Activated B cell treated with CpG ODN at 0.5 μM for 24 hours (primary cell): ENCODE measurements at regions not wholly inside any gene's neighbourhood (a gene's known extent, or its start where the extent isn't known, plus 50 kb on each side); places are given as distances from the start of the nearest gene placed in this dataset.
"Not testable (repeated sequence)": the region's sequence is repeated elsewhere in the genome, so short reads cannot be mapped to it uniquely, and the experiment has no call there.

Experiments used
- ATAC-seq: fragments of 200-7000 bp; cut with Tn5 transposase; one replicate; pipeline ENCODE4 v1.10.0; 2021; ENCODE audit warnings: low read depth, mild to moderate bottlenecking, moderate library complexity
- CTCF ChIA-PET: fragments of 350-600 bp; sonication (Branson Sonifier 250); formaldehyde crosslinking; loops from one replicate; lab custom pipeline; 2021; ENCODE audit warnings: antibody characterized with exemption; lab: Charles Lee
- POLR2A ChIA-PET: fragments of 350-600 bp; sonication (Branson Sonifier 250); formaldehyde crosslinking; loops from one replicate; lab custom pipeline; 2021; ENCODE audit warnings: antibody characterized with exemption; lab: Charles Lee
- DNase-seq: peaks from one replicate; pipeline ENCODE4 v3.0.0; 2022
- H3K27ac Mint-ChIP-seq: one replicate; pipeline ENCODE4 v1.8.0; 2020; ENCODE audit warnings: mixed read lengths
- H3K27me3 Mint-ChIP-seq: one replicate; pipeline ENCODE4 v1.8.0; 2021; ENCODE audit warnings: mixed read lengths
- H3K36me3 Mint-ChIP-seq: one replicate; pipeline ENCODE4 v1.8.0; 2021; ENCODE audit warnings: low read depth, mixed read lengths
- H3K4me1 Mint-ChIP-seq: one replicate; pipeline ENCODE4 v1.8.0; 2021; ENCODE audit warnings: mixed read lengths
- H3K4me3 Mint-ChIP-seq: one replicate; pipeline ENCODE4 v1.8.0; 2020; ENCODE audit warnings: mild to moderate bottlenecking, mixed read lengths
- H3K9me3 Mint-ChIP-seq: one replicate; pipeline ENCODE4 v1.8.0; 2020; ENCODE audit warnings: mixed read lengths
- CTCF ChIP-seq: fragments of 200-600 bp; IDR thresholded peaks from one replicate; pipeline ENCODE4 v1.8.0; 2022; ENCODE audit warnings: antibody characterized with exemption, mild to moderate bottlenecking
- intact Hi-C: fragments of 100-400 bp; cut with micrococcal nuclease; formaldehyde crosslinking; loops from one replicate; pipeline ENCODE4 v1.15.1; 2024

GRCh38 chr4:125591290-125591689 is 276.5 kb downstream of the FAT4 start:
- POLR2A ChIA-PET = no interaction called here
- Mint-ChIP-seq H3K27ac (no peak overlapping the region), H3K27me3 (no peaks in the 10 kb centered on the region), H3K36me3 (no peaks in the 10 kb centered on the region), H3K4me3 (no peak overlapping the region), H3K4me1 (no peaks in the 10 kb centered on the region), H3K9me3 (no peaks in the 10 kb centered on the region)
- no peak for TF ChIP-seq CTCF
- CTCF ChIA-PET = no interaction called here
- DNase-seq (no peak), ATAC-seq (no peak)
- intact Hi-C loops = no loop called here

GRCh38 chr4:125594056-125594602 is 279.4 kb downstream of the FAT4 start:
- Mint-ChIP-seq H3K27ac (no peak overlapping the region), H3K9me3 (no peaks in the 10 kb centered on the region), H3K4me1 (no peaks in the 10 kb centered on the region), H3K27me3 (no peaks in the 10 kb centered on the region), H3K36me3 (no peaks in the 10 kb centered on the region), H3K4me3 (no peak overlapping the region)
- TF ChIP-seq CTCF = no peak
- ChIA-PET POLR2A (no interaction called here), CTCF (no interaction called here)
- no peak for ATAC-seq
- DNase-seq = no peak
- intact Hi-C loops = no loop called here

- H3K27ac Mint-ChIP-seq, H3K36me3 Mint-ChIP-seq, DNase-seq, H3K27me3 Mint-ChIP-seq, H3K4me3 Mint-ChIP-seq, H3K9me3 Mint-ChIP-seq, POLR2A ChIA-PET, H3K4me1 Mint-ChIP-seq, CTCF ChIA-PET, ATAC-seq, intact Hi-C loops: not testable (repeated sequence)
Measured at GRCh38 chr4:125605926-125606325, 291.2 kb downstream of the FAT4 start.

- Mint-ChIP-seq H3K27me3 (no peaks in the 10 kb centered on the region), H3K9me3 (peaks cover 4% of the 10 kb centered on the region), H3K27ac (no peak overlapping the region), H3K4me3 (no peak overlapping the region), H3K4me1 (no peaks in the 10 kb centered on the region), H3K36me3 (no peaks in the 10 kb centered on the region)
- ATAC-seq (no peak), DNase-seq (no peak)
- TF ChIP-seq CTCF = no peak
- ChIA-PET POLR2A (no interaction called here), CTCF (no interaction called here)
- intact Hi-C loops = no loop called here
Measured at GRCh38 chr4:125620066-125620860, 305.5 kb downstream of the FAT4 start.

GRCh38 chr4:125624951-125625350 is 310.2 kb downstream of the FAT4 start:
- TF ChIP-seq CTCF = no peak
- ATAC-seq = no peak
- intact Hi-C loops = no loop called here
- no peak overlapping the region for H3K4me3 Mint-ChIP-seq
- ChIA-PET POLR2A (no interaction called here), CTCF (no interaction called here)
- H3K9me3 Mint-ChIP-seq = peaks cover 4% of the 10 kb centered on the region
- no peaks in the 10 kb centered on the region for H3K4me1 Mint-ChIP-seq
- no peaks in the 10 kb centered on the region for H3K36me3 Mint-ChIP-seq
- no peak overlapping the region for H3K27ac Mint-ChIP-seq
- no peaks in the 10 kb centered on the region for H3K27me3 Mint-ChIP-seq
- no peak for DNase-seq
